ENCODE measurements at regions not wholly inside any gene's neighbourhood (a gene's known extent, or its start where the extent isn't known, plus 50 kb on each side); places are given as distances from the start of the nearest gene placed in this dataset.

GRCh38 chr21:15352009-15352408 lies 287.2 kb upstream of the NRIP1 start:
- Histone ChIP-seq H3K4me1 (no peaks in the 10 kb centered on the region), H3K9me3 (no peaks in the 10 kb centered on the region), H3K27ac (no peak overlapping the region), H3K27me3 (no peaks in the 10 kb centered on the region), H3K9ac (ENCODE audit: low read depth in 2 of 2, low read length in 2 of 2) (no peak overlapping the region), H3K4me3 (no peak overlapping the region), H3K36me3 (no peaks in the 10 kb centered on the region)
- TF ChIP-seq CTCF (IDR thresholded peaks at IDR 0.05): no peak
- DNase-seq: no peak
- intact Hi-C loops (cut with DNase I): no loop called here

GRCh38 chr21:15353546-15353945 lies 288.7 kb upstream of the NRIP1 start:
- TF ChIP-seq CTCF (IDR thresholded peaks at IDR 0.05): no peak

DNA sequence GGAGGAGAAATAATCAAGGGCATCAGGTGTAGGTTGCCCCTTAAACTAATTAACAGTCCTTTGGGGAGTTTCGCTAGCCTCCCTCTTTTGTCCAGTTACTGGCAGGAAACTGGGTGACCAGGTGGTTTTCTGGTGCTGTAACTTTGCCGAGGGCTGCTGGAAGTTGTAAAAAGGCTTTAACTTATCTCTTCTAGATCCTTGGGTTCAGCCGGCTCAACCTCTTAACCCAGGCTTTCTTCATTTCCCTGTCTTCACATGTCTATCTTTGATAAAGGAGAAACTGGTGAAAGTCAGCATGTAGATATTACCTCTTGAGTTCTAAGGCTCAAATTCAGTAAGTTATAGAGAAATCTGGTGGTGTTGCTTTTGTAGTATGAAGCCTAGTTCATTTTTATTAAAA lies 289.7 kb upstream of the NRIP1 start:
- no peak for TF ChIP-seq CTCF (IDR thresholded peaks at IDR 0.05)
- DNase-seq: no peak
- Histone ChIP-seq H3K9me3 (no peaks in the 10 kb centered on the region), H3K4me1 (no peaks in the 10 kb centered on the region), H3K27me3 (no peaks in the 10 kb centered on the region), H3K4me3 (no peak overlapping the region), H3K9ac (ENCODE audit: low read depth in 2 of 2, low read length in 2 of 2) (no peak overlapping the region), H3K36me3 (no peaks in the 10 kb centered on the region), H3K27ac (no peak overlapping the region)
- intact Hi-C loops (cut with DNase I): no loop called here

More at GRCh38 chr21:15353546-15353945, 288.7 kb upstream of the NRIP1 start:
- no peaks in the 10 kb centered on the region for H3K27me3 ChIP-seq
- no peak overlapping the region for H3K9ac ChIP-seq (ENCODE audit: low read depth in 2 of 2, low read length in 2 of 2)
- no peaks in the 10 kb centered on the region for H3K4me1 ChIP-seq
- no peak overlapping the region for H3K27ac ChIP-seq
- intact Hi-C loops (cut with DNase I): no loop called here
- H3K9me3 ChIP-seq: no peaks in the 10 kb centered on the region
- no peak for DNase-seq
- no peaks in the 10 kb centered on the region for H3K36me3 ChIP-seq
- no peak overlapping the region for H3K4me3 ChIP-seq

GRCh38 chr21:15355066-15355465 lies 290.3 kb upstream of the NRIP1 start:
- no peaks in the 10 kb centered on the region for H3K9me3 ChIP-seq
- no peaks in the 10 kb centered on the region for H3K27me3 ChIP-seq
- TF ChIP-seq CTCF (IDR thresholded peaks at IDR 0.05): no peak
- no peak for DNase-seq
- H3K9ac ChIP-seq (ENCODE audit: low read depth in 2 of 2, low read length in 2 of 2): no peak overlapping the region
- H3K4me1 ChIP-seq: no peaks in the 10 kb centered on the region
- no peak overlapping the region for H3K27ac ChIP-seq
- intact Hi-C loops (cut with DNase I): no loop called here
- H3K4me3 ChIP-seq: no peak overlapping the region
- no peaks in the 10 kb centered on the region for H3K36me3 ChIP-seq

DNA sequence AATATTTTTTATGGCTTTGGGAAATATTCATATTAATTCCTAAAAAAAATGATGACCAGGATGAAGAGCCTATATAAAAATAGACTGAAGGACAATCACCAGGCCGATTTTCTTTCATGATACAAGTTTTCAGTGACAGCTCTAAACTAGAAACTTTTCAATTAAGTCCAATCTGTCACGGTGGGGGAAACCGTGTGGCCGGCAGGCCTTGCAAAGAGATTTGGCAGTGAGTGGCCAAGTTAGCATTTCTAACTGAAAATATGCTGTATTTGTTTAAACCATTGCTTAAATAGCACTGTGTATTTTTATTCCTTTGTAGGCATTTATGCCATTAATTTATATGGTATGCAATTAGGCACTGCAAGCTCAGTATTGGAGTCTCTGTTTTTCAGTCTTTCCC lies 294.5 kb upstream of the NRIP1 start:
- no peak for TF ChIP-seq CTCF (IDR thresholded peaks at IDR 0.05)
- H3K4me3 ChIP-seq: no peak overlapping the region

GRCh38 chr21:15362458-15362857 lies 297.7 kb upstream of the NRIP1 start:
- Histone ChIP-seq H3K4me1 (no peaks in the 10 kb centered on the region), H3K27ac (no peak overlapping the region), H3K27me3 (no peaks in the 10 kb centered on the region), H3K36me3 (no peaks in the 10 kb centered on the region), H3K4me3 (no peak overlapping the region), H3K9ac (ENCODE audit: low read depth in 2 of 2, low read length in 2 of 2) (no peak overlapping the region), H3K9me3 (no peaks in the 10 kb centered on the region)
- no peak for TF ChIP-seq CTCF (IDR thresholded peaks at IDR 0.05)
- intact Hi-C loops (cut with DNase I): no loop called here
- no peak for DNase-seq

More for the DNA sequence above, 294.5 kb upstream of the NRIP1 start:
- no peak for DNase-seq
- H3K4me1 ChIP-seq: no peaks in the 10 kb centered on the region
- no peak overlapping the region for H3K9ac ChIP-seq (ENCODE audit: low read depth in 2 of 2, low read length in 2 of 2)
- H3K27me3 ChIP-seq: no peaks in the 10 kb centered on the region
- intact Hi-C loops (cut with DNase I): no loop called here
- no peaks in the 10 kb centered on the region for H3K9me3 ChIP-seq
- no peaks in the 10 kb centered on the region for H3K36me3 ChIP-seq
- H3K27ac ChIP-seq: no peak overlapping the region

All from colonic mucosa (tissue), 4 donors.